WTC11 (cell line): ENCODE measurements at regions not wholly inside any gene's neighbourhood (a gene's known extent, or its start where the extent isn't known, plus 50 kb on each side); places are given as distances from the start of the nearest gene placed in this dataset.

Experiments
- ATAC-seq: fragments of 200-7000 bp; cut with Tn5 transposase; 2 replicates; pipeline ENCODE4 v1.10.0; 2021; ENCODE audit warnings: mild to moderate bottlenecking, moderate library complexity
- CTCF ChIA-PET: fragments of 300-600 bp; sonication (Branson Sonifier 250); formaldehyde crosslinking; loops from one replicate; lab custom pipeline; 2021; ENCODE audit warnings: antibody characterized with exemption; lab: Charles Lee
- POLR2A ChIA-PET: fragments of 350-600 bp; sonication (Branson Sonifier 250); formaldehyde crosslinking; loops from one replicate; lab custom pipeline; 2021; ENCODE audit warnings: antibody characterized with exemption; lab: Charles Lee
- DNase-seq: peaks from one replicate; pipeline ENCODE4 v3.0.0; 2021; ENCODE audit warnings: low spot score
- H3K27ac Mint-ChIP-seq: 2 replicates; pipeline ENCODE4 v1.8.0; 2021; ENCODE audit warnings: mixed read lengths
- H3K27me3 Mint-ChIP-seq: 2 replicates; pipeline ENCODE4 v1.8.0; 2021; ENCODE audit warnings: low read depth, mild to moderate bottlenecking, moderate library complexity, mixed read lengths
- H3K36me3 Mint-ChIP-seq: 2 replicates; pipeline ENCODE4 v1.8.0; 2021; ENCODE audit warnings: mixed read lengths
- H3K4me1 Mint-ChIP-seq: 2 replicates; pipeline ENCODE4 v1.8.0; 2022; ENCODE audit warnings: mixed read lengths
- H3K4me3 Mint-ChIP-seq: 2 replicates; pipeline ENCODE4 v1.8.0; 2021; ENCODE audit warnings: mild to moderate bottlenecking, moderate library complexity, mixed read lengths
- H3K9me3 Mint-ChIP-seq: 2 replicates; pipeline ENCODE4 v1.8.0; 2021; ENCODE audit warnings: mixed read lengths
- CBFB ChIP-seq: sonication (generic); formaldehyde crosslinking; IDR thresholded peaks from 2 replicates; pipeline ENCODE4 v1.8.1; 2022; ENCODE audit warnings: mild to moderate bottlenecking, low read depth, missing genetic modification reagents
- E2F5 ChIP-seq: sonication (generic); formaldehyde crosslinking; IDR thresholded peaks from 2 replicates; pipeline ENCODE4 v1.8.1; 2022; ENCODE audit warnings: mild to moderate bottlenecking, moderate library complexity, missing genetic modification reagents
- ELF4 ChIP-seq: sonication (generic); formaldehyde crosslinking; IDR thresholded peaks from 2 replicates; pipeline ENCODE4 v1.8.1; 2022; ENCODE audit warnings: low read depth, mild to moderate bottlenecking, moderate library complexity, missing genetic modification reagents
- ERG ChIP-seq: fragments of 250-450 bp; sonication (Bioruptor Pico); IDR thresholded peaks from 2 replicates; pipeline ENCODE4 v1.8.0; 2021; ENCODE audit warnings: mild to moderate bottlenecking
- HMGXB4 ChIP-seq: sonication (generic); formaldehyde crosslinking; IDR thresholded peaks from 2 replicates; pipeline ENCODE4 v1.8.1; 2023; ENCODE audit warnings: mild to moderate bottlenecking, moderate library complexity, missing genetic modification reagents
- JUN ChIP-seq: sonication (generic); formaldehyde crosslinking; IDR thresholded peaks from 2 replicates; pipeline ENCODE4 v1.8.0; 2023; ENCODE audit warnings: mild to moderate bottlenecking, missing genetic modification reagents
- MAX ChIP-seq: sonication (generic); formaldehyde crosslinking; IDR thresholded peaks from 2 replicates; pipeline ENCODE4 v1.8.0; 2022; ENCODE audit warnings: mild to moderate bottlenecking, missing genetic modification reagents
- MLX ChIP-seq: sonication (generic); formaldehyde crosslinking; IDR thresholded peaks from 2 replicates; pipeline ENCODE4 v1.8.1; 2023; ENCODE audit warnings: mild to moderate bottlenecking, missing genetic modification reagents, moderate library complexity
- NR2C2 ChIP-seq: sonication (generic); formaldehyde crosslinking; IDR thresholded peaks from 2 replicates; pipeline ENCODE4 v1.8.0; 2022; ENCODE audit warnings: mild to moderate bottlenecking, missing genetic modification reagents
- PRRX2 ChIP-seq: fragments of 250-450 bp; sonication (Bioruptor Pico); IDR thresholded peaks from 2 replicates; pipeline ENCODE4 v1.8.0; 2021; ENCODE audit warnings: mild to moderate bottlenecking
- RELA ChIP-seq: sonication (generic); formaldehyde crosslinking; IDR thresholded peaks from 2 replicates; pipeline ENCODE4 v1.8.1; 2022; ENCODE audit warnings: missing genetic modification reagents, mild to moderate bottlenecking, borderline replicate concordance
- SOX15 ChIP-seq: fragments of 250-450 bp; sonication (Bioruptor Pico); IDR thresholded peaks from 2 replicates; pipeline ENCODE4 v1.9.0; 2021; ENCODE audit warnings: mild to moderate bottlenecking
- SP1 ChIP-seq: sonication (generic); formaldehyde crosslinking; conservative IDR thresholded peaks from 2 replicates; pipeline ENCODE4 v1.8.1; 2022; ENCODE audit warnings: missing genetic modification reagents
- TCF7 ChIP-seq: sonication (generic); formaldehyde crosslinking; IDR thresholded peaks from 2 replicates; pipeline ENCODE4 v1.8.0; 2022; ENCODE audit warnings: mild to moderate bottlenecking, low read depth, missing genetic modification reagents, moderate library complexity
- USF1 ChIP-seq: sonication (generic); formaldehyde crosslinking; IDR thresholded peaks from 2 replicates; pipeline ENCODE4 v1.8.0; 2022; ENCODE audit warnings: mild to moderate bottlenecking, missing genetic modification reagents
- ZNF281 ChIP-seq: sonication (generic); formaldehyde crosslinking; IDR thresholded peaks from 2 replicates; pipeline ENCODE4 v1.8.0; 2023; ENCODE audit warnings: mild to moderate bottlenecking, missing genetic modification reagents
- ZNF416 ChIP-seq: fragments of 250-450 bp; sonication (Bioruptor Pico); IDR thresholded peaks from 2 replicates; pipeline ENCODE4 v1.9.0; 2021; ENCODE audit warnings: mild to moderate bottlenecking, inconsistent platforms
- ZNF425 ChIP-seq: fragments of 250-450 bp; sonication (Bioruptor Pico); conservative IDR thresholded peaks from 2 replicates; pipeline ENCODE4 v1.9.0; 2021; ENCODE audit warnings: mild to moderate bottlenecking

- H3K9me3 Mint-ChIP-seq: peaks cover 25% of the 10 kb centered on the region
- no peak overlapping the region for H3K4me3 Mint-ChIP-seq
- ATAC-seq (no peak), DNase-seq (no peak)
- H3K27me3 Mint-ChIP-seq: no peaks in the 10 kb centered on the region
- H3K36me3 Mint-ChIP-seq: peaks cover 10% of the 10 kb centered on the region
- POLR2A ChIA-PET: no interaction called here
- no peak overlapping the region for H3K27ac Mint-ChIP-seq
- TF ChIP-seq PRRX2 (CRISPR knock-in tag) (no peak), JUN (no peak), USF1 (CRISPR knock-in tag) (no peak), ZNF416 (CRISPR knock-in tag) (no peak), SP1 (CRISPR knock-in tag) (no peak), MLX (CRISPR knock-in tag) (no peak), MAX (CRISPR knock-in tag) (no peak), ZNF425 (CRISPR knock-in tag) (no peak), NR2C2 (CRISPR knock-in tag) (no peak)
- H3K4me1 Mint-ChIP-seq: peaks cover 8% of the 10 kb centered on the region
- CTCF ChIA-PET: no interaction called here
Measured at GRCh38 chr10:128662520-128662919, 536.3 kb upstream of the MKI67 start.

GRCh38 chr10:128664729-128665128 is 538.5 kb upstream of the MKI67 start:
- ATAC-seq: no peak
- POLR2A ChIA-PET: no interaction called here
- Mint-ChIP-seq H3K27me3 (no peaks in the 10 kb centered on the region), H3K4me1 (peaks cover 8% of the 10 kb centered on the region), H3K4me3 (no peak overlapping the region), H3K9me3 (peaks cover 25% of the 10 kb centered on the region), H3K27ac (no peak overlapping the region), H3K36me3 (peaks cover 10% of the 10 kb centered on the region)
- CTCF ChIA-PET: no interaction called here
- DNase-seq: no peak
- no peak for TF ChIP-seq ELF4
- no peak for TF ChIP-seq SOX15 (CRISPR knock-in tag)
- no peak for TF ChIP-seq ZNF416 (CRISPR knock-in tag)
- TF ChIP-seq E2F5 (CRISPR knock-in tag): no peak
- no peak for TF ChIP-seq HMGXB4
- no peak for TF ChIP-seq TCF7 (CRISPR knock-in tag)
- TF ChIP-seq ZNF281 (CRISPR knock-in tag): no peak
- no peak for TF ChIP-seq RELA (CRISPR knock-in tag)
- no peak for TF ChIP-seq CBFB (CRISPR knock-in tag)
- TF ChIP-seq ERG (CRISPR knock-in tag): no peak
